CD14-positive monocyte (primary cell): ENCODE measurements at regions not wholly inside any gene's neighbourhood (a gene's known extent, or its start where the extent isn't known, plus 50 kb on each side); places are given as distances from the start of the nearest gene placed in this dataset.

ENCODE experiments used
- DNase-seq, 3 donors: peaks; one replicate each; pipeline ENCODE4 v3.0.0-alpha.2; 2011 to 2022
- H2AFZ ChIP-seq: 2 replicates; pipeline ENCODE4 v1.6.0; 2012; ENCODE audit warnings: mild to moderate bottlenecking, low read depth, low read length, inconsistent platforms; ENCODE audit not compliant: insufficient read depth, poor library complexity, severe bottlenecking
- H3K27ac ChIP-seq, 2 donors: 1 replicate in 1 of 2; 2 replicates in 1 of 2; pipeline ENCODE4 v1.5.1; 2012 to 2013; ENCODE audit warnings: low read length in 2 of 2, control low read depth in 1 of 2, inconsistent platforms in 1 of 2, low read depth in 1 of 2, mild to moderate bottlenecking in 1 of 2
- H3K27me3 ChIP-seq, 2 donors: one replicate each; pipeline versions ENCODE4 v1.6.0 to v1.6.1; 2011 to 2013; ENCODE audit warnings: low read length in 2 of 2; ENCODE audit not compliant: control insufficient read depth in 2 of 2, insufficient read depth in 2 of 2
- H3K36me3 ChIP-seq, 2 donors: replicated peaks in 1 of 2; 1 replicate in 1 of 2; 2 replicates in 1 of 2; pipeline versions ENCODE4 v1.5.1 to v1.6.1; 2012 to 2013; ENCODE audit warnings: low read length in 2 of 2, control low read depth in 1 of 2, inconsistent platforms in 1 of 2, mild to moderate bottlenecking in 1 of 2; ENCODE audit not compliant: insufficient read depth in 2 of 2, control insufficient read depth in 1 of 2
- H3K4me1 ChIP-seq, 2 donors: 1 replicate in 1 of 2; 2 replicates in 1 of 2; pipeline versions ENCODE4 v1.5.1 to v1.6.1; 2012 to 2013; ENCODE audit warnings: low read length in 2 of 2, control low read depth in 1 of 2, inconsistent platforms in 1 of 2, mild to moderate bottlenecking in 1 of 2, moderate library complexity in 1 of 2; ENCODE audit not compliant: insufficient read depth in 2 of 2, control insufficient read depth in 1 of 2
- H3K4me2 ChIP-seq: replicated peaks from 2 replicates; pipeline ENCODE3; 2012; ENCODE audit warnings: low read length, moderate library complexity, mild to moderate bottlenecking; ENCODE audit not compliant: poor library complexity, severe bottlenecking; ENCODE audit errors: extremely low read depth
- H3K4me3 ChIP-seq, 3 experiments: fragments of 200-600 bp in 1 of 3; sonication (generic) in 1 of 3; replicated peaks in 1 of 3; 1 replicate in 2 of 3; 2 replicates in 1 of 3; pipeline ENCODE4 v1.5.1; 2011 to 2013; ENCODE audit warnings: low read length in 3 of 3, mild to moderate bottlenecking in 3 of 3, control low read depth in 2 of 3, low read depth in 2 of 3, inconsistent platforms in 1 of 3, moderate library complexity in 1 of 3
- H3K79me2 ChIP-seq: 2 replicates; pipeline ENCODE4 v1.6.0; 2012; ENCODE audit warnings: mild to moderate bottlenecking, control low read depth, inconsistent platforms, low read length, moderate library complexity; ENCODE audit not compliant: insufficient read depth
- H3K9ac ChIP-seq: 2 replicates; pipeline ENCODE4 v1.6.0; 2017; ENCODE audit warnings: low read length, mild to moderate bottlenecking; ENCODE audit not compliant: insufficient read depth, poor library complexity, severe bottlenecking
- H3K9me3 ChIP-seq, 2 donors: replicated peaks in 1 of 2; 1 replicate in 1 of 2; 2 replicates in 1 of 2; pipeline versions ENCODE4 v1.5.1 to v1.6.1; 2012 to 2013; ENCODE audit warnings: low read length in 2 of 2, control low read depth in 1 of 2; ENCODE audit not compliant: control insufficient read depth in 1 of 2, insufficient read depth in 1 of 2
- H4K20me1 ChIP-seq: 2 replicates; pipeline ENCODE4 v1.6.0; 2012; ENCODE audit warnings: mild to moderate bottlenecking, low read length, control low read depth, moderate library complexity; ENCODE audit not compliant: insufficient read depth
- H3K27ac Mint-ChIP-seq, 7 donors: one replicate each; pipeline ENCODE4 v1.8.0; 2020; ENCODE audit warnings: mild to moderate bottlenecking in 7 of 7, mixed read lengths in 7 of 7, moderate library complexity in 6 of 7, inconsistent platforms in 2 of 7
- H3K27me3 Mint-ChIP-seq, 3 donors: one replicate each; pipeline ENCODE4 v1.8.0; 2021 to 2022; ENCODE audit warnings: low read depth in 3 of 3, mild to moderate bottlenecking in 3 of 3, mixed read lengths in 3 of 3, moderate library complexity in 3 of 3, inconsistent platforms in 1 of 3
- H3K36me3 Mint-ChIP-seq, 2 donors: one replicate each; pipeline ENCODE4 v1.8.0; 2020; ENCODE audit warnings: mixed read lengths in 2 of 2, inconsistent platforms in 1 of 2, mild to moderate bottlenecking in 1 of 2
- H3K4me1 Mint-ChIP-seq: one replicate; pipeline ENCODE4 v1.8.0; 2020; ENCODE audit warnings: mild to moderate bottlenecking, mixed read lengths
- H3K4me3 Mint-ChIP-seq, 2 donors: one replicate each; pipeline ENCODE4 v1.8.0; 2020; ENCODE audit warnings: mild to moderate bottlenecking in 2 of 2, mixed read lengths in 2 of 2, moderate library complexity in 1 of 2
- H3K9me3 Mint-ChIP-seq, 7 donors: one replicate each; pipeline ENCODE4 v1.8.0; 2020 to 2022; ENCODE audit warnings: mixed read lengths in 7 of 7, mild to moderate bottlenecking in 6 of 7, moderate library complexity in 6 of 7, inconsistent platforms in 2 of 7
- WGBS: methylation state at CpG from one replicate; pipeline ENCODE4 v1.1.5; 2013; ENCODE audit warnings: missing lambda C conversion rate; ENCODE audit not compliant: insufficient coverage; 5-methylcytosine and 5-hydroxymethylcytosine counted together
- intact Hi-C, 2 donors: fragments of 100-400 bp; cut with micrococcal nuclease; formaldehyde crosslinking; loops; one replicate each; pipeline versions ENCODE4 v1.15.0 to v1.15.1; 2023
- TF ChIP-seq, protein P1 (sequence below): fragments of 200-600 bp; IDR thresholded peaks from one replicate; pipeline ENCODE4 v1.8.0; 2022; ENCODE audit warnings: antibody characterized with exemption, mild to moderate bottlenecking

DNA sequence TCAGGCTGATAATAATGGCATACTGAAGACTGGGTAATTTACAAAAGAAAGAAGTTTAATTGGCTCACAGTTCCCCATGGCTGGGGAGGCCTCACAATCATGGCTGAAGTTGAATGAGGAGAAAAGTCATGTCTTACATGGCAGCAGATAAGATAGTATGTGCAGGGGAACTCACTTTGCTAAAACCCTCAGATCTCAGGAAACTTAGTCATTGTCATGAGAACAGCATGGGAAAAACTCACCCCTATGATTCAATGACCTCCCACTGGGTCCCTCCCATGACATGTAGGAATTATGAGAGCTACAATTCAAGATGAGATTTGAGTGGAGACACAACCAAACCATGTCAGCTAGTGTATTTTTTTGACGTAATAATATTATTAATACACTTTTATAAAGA lies 149.8 kb upstream of the BOD1L1 start:
- no peak overlapping the region for H3K27ac ChIP-seq
- H3K4me3 ChIP-seq: no peak overlapping the region
- H3K9ac ChIP-seq: no peak overlapping the region
- no CpG with 5 or more reads among the region's 1 CpG for WGBS
- H3K36me3 ChIP-seq: no peaks in the 10 kb centered on the region
- H3K79me2 ChIP-seq: no peaks in the 10 kb centered on the region
- no peak overlapping the region for H3K4me3 Mint-ChIP-seq
- H3K4me1 ChIP-seq: no peaks in the 10 kb centered on the region
- no peaks in the 10 kb centered on the region for H3K4me1 Mint-ChIP-seq
- intact Hi-C loops: no loop called here
- no peak overlapping the region for H3K4me2 ChIP-seq
- H3K36me3 Mint-ChIP-seq: no peaks in the 10 kb centered on the region
- H3K27me3 ChIP-seq: no peaks in the 10 kb centered on the region
- TF ChIP-seq, protein P1, sequence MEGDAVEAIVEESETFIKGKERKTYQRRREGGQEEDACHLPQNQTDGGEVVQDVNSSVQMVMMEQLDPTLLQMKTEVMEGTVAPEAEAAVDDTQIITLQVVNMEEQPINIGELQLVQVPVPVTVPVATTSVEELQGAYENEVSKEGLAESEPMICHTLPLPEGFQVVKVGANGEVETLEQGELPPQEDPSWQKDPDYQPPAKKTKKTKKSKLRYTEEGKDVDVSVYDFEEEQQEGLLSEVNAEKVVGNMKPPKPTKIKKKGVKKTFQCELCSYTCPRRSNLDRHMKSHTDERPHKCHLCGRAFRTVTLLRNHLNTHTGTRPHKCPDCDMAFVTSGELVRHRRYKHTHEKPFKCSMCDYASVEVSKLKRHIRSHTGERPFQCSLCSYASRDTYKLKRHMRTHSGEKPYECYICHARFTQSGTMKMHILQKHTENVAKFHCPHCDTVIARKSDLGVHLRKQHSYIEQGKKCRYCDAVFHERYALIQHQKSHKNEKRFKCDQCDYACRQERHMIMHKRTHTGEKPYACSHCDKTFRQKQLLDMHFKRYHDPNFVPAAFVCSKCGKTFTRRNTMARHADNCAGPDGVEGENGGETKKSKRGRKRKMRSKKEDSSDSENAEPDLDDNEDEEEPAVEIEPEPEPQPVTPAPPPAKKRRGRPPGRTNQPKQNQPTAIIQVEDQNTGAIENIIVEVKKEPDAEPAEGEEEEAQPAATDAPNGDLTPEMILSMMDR: no peak
- DNase-seq: no peak
- H2AFZ ChIP-seq: no peak overlapping the region
- no peaks in the 10 kb centered on the region for H4K20me1 ChIP-seq
- peaks cover 6 to 34% (median 24%) of the 10 kb centered on the region in 7 donors for H3K9me3 Mint-ChIP-seq
- peaks cover 4 to 17% of the 10 kb centered on the region in 2 donors for H3K9me3 ChIP-seq
- no peak overlapping the region for H3K27ac Mint-ChIP-seq
- peaks cover 0 to 6% (median 2%) of the 10 kb centered on the region in 3 donors for H3K27me3 Mint-ChIP-seq

DNA sequence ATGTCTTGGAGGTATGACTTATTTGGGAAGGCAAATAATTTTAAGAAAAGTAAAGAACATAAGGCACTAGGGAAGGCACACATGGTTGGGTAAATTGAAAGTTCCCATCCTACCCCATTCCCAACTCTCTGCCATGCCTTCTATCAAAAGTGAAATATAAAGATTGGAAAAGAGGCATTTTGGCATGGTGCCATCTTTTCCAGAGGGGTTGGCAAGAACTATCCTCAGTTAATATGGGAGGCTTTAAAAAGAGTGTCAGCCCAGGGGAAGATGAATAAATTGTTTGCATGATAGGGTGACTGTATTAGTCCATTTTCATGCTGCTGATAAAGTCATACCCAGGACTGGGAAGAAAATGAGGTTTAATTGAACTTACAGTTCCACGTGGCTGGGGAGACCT lies 150.8 kb upstream of the BOD1L1 start:
- no peak overlapping the region for H3K4me3 Mint-ChIP-seq
- H3K27me3 Mint-ChIP-seq: peaks cover 0 to 4% (median 2%) of the 10 kb centered on the region in 3 donors
- no peak overlapping the region for H3K27ac Mint-ChIP-seq
- Histone ChIP-seq H3K79me2 (no peaks in the 10 kb centered on the region), H3K27me3 (no peaks in the 10 kb centered on the region), H3K27ac (no peak overlapping the region), H3K36me3 (no peaks in the 10 kb centered on the region), H4K20me1 (no peaks in the 10 kb centered on the region), H3K9me3 (peaks cover 4 to 17% of the 10 kb centered on the region in 2 donors), H3K9ac (no peak overlapping the region), H2AFZ (no peak overlapping the region), H3K4me1 (no peaks in the 10 kb centered on the region), H3K4me2 (no peak overlapping the region), H3K4me3 (no peak overlapping the region)
- TF ChIP-seq, protein P1: no peak
- peaks cover 6 to 25% (median 19%) of the 10 kb centered on the region in 7 donors for H3K9me3 Mint-ChIP-seq
- no peaks in the 10 kb centered on the region for H3K4me1 Mint-ChIP-seq
- intact Hi-C loops: no loop called here
- no peak for DNase-seq
- WGBS: 86% methylated on average over 1 of the region's 1 CpG
- H3K36me3 Mint-ChIP-seq: no peaks in the 10 kb centered on the region
